Activated effector memory CD4-positive, alpha-beta T cell treated with Interleukin-2 at 50 U/mL for 16 hours (primary cell): ENCODE measurements at regions not wholly inside any gene's neighbourhood (a gene's known extent, or its start where the extent isn't known, plus 50 kb on each side); places are given as distances from the start of the nearest gene placed in this dataset.

Experiments used
- DNase-seq: peaks from one replicate; pipeline ENCODE4 v3.0.0-alpha.2; 2020

DNA sequence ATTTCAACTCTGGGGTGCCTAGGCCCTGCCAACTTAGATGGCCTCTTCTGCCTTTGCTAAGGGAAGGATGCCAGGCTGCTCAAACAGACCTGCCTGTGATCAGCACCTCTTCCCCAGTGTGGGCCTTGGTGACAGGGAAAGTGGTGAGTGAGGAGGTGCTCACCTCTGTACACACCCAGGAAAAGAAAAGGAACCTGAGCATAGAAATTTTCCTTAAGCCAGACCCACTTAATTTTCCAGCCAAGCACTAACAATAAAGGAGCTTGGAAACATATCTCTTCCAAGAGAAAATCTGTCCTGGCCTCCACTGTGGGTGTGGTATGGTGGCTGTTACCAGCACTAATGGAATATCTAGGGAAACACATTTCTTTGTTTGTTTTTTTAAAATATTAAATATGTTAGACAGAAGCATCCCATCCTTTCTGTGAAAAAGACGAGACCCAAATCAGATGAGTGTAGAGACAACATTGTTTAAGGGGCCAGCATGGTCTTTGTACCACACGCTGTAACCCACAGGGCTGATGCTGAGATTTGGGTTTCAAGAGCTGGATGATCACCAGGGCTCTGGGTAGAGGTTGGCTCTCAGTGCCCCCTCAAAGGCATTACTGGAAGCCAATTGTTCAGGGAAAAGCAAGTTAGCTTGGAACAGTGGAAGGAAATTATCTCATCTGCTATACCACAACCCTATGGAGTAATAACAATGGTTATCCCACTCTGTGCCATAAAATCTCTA is 472.2 kb downstream of the INSC start:
- no peak for DNase-seq

DNA sequence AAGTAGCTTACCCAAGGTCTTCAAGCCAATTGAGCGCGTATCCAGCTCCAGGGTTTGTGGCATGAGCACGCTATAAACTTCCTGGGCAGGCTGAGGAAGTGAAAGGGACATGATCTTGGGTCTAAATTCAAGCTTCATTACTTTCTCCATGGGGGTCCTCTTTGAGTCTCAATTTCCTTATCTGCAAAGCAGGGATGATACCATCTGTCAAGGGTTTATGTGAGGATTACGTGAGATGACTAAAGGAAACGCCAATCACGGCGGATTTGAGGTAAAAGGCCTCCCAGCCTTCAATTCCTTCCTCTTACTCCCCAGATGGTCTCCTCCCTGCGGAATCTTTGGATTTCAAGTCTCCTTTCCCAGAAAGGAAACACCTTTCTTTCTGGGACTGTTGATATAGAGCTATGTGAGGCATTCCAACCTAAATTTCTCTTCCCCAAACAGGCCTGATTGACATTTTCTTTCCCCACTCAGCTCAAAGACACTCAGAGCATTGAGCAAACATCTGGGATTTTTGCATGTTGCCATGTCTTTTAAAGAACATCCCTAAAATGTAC is 474.4 kb downstream of the INSC start:
- no peak for DNase-seq

DNA sequence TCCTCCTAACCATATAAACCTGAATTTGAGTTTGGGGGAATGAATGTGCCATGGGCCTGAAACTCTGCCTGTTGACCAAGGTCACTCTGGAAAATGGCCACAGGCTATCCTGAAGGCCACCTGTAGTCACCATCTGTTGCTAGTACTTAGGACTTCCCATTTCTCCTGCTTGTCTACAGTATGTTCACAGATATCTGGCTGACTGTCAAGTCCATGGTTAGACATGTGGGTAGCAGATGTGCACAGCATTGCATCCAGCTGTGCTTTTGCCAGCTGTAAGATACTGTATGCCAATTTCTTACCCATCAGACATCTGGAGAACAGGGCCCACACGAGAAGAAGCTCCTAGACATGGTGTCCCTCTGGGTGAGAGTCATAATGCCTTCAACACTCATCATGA is 475.4 kb downstream of the INSC start:
- DNase-seq = no peak

DNA sequence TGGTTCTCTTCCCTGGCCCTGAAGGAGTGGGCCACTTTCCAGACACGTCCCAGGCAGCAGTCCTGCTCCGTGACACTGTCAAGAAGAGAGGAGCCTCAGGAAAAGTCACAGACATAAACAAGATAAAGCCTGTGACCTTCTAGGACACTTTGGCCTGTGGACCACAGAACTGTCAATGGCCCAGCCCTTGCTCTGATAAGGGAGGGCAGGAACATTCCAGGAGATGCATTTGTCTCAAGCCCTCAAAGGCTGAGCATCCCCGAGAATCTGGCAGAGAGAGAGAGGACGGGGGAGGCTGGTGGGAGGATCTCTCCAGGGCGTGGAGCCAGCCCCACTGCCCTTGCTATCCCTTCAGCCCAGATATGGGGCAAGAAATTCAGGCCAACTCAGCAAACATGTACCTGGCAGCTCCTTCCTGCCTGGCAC is 476.4 kb downstream of the INSC start:
- DNase-seq = no peak

DNA sequence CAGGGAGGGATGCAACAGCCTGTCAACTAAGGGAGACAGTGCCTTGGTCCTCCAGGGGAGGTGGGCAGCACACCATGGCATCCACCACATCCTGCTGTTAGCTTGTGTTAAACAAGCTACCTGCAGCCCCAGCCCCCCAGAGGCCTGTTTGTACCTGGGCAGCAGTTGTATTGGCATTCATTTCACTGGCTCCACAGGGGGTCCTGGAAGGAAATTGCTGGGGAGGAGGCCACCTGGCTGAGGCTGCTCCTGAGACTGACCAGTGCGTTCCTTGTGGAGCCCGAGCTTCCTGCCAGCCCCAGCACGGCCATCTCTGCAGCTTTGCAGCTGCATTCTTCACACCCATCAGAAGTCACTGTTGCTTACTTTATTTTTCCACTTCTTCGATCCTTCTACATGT is 479.9 kb downstream of the INSC start:
- DNase-seq = no peak

DNA sequence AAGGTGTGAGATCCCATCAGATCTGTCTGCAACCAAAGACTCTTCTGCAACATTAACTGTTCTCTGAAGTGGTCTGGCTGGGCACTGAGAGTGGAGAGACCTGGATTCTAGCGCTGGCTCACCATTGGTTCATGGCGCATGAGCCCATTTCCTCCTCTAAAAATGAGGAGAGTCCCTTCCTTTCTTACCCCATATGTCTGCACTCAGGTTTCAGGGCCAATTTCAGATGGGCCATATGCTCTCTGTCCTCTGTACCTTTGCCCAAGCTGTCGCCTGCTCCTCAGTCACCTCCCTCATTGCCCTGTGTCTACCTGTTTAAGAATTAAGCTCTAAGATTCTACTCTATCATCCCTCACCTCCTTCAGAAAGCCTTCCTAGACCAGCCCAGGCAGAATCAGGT is 484.7 kb downstream of the INSC start:
- DNase-seq = no peak

DNA sequence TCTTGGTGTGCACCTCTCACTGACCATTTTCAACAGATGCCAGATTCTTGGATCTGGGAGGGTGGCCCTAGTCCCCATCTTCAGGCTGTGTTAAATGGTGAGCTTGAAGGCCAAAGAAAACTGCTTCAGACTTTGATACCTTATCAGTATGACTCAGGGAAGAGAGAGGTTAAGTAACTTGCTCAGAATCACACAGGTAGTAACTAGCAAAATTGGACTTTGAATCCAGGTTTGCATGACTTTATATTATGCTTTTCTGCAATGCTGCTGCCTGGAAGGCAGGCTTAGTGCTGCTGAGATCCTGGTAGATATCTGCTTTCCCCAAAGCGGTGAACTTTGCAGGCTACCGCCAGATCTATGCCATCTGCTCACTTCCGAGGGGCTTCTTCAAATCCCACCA is 487.3 kb downstream of the INSC start:
- no peak for DNase-seq

DNA sequence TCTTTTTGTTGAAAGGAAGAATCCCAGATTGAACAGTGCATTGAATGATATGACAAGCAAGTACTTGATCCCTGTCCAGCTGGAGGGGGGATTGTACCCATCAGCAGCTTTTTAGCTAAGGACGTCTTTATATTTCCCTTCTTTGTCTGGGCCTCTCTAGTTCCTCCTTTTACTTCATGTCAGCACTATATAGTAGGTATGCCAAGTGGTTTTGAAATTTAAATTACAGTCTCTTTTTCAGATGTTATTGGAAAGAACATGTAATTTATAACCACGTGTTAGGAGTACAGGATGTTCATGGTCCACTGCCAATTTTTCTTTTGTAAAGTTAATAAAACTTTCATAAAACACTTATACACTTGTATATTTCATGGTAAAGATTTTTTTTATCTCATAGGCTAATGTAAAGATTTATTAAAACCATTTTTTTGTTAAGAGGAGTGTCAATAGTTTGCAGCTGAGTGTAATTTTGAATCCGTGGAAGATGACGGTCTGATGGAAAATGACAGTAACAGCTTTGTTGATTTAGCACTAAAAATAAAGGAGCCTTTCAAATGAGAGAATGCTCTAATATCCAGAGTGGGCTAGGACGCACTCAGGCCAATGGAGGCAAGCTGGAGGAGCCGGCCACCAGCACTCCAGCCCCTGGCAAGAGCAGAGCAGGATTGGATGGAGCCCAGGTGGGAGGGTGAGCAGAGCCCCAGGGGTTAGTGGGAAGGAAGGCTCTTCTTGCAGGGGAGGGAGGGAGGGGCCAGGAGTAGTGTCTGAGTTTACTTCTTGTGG is 488.3 kb downstream of the INSC start:
- no peak for DNase-seq

DNA sequence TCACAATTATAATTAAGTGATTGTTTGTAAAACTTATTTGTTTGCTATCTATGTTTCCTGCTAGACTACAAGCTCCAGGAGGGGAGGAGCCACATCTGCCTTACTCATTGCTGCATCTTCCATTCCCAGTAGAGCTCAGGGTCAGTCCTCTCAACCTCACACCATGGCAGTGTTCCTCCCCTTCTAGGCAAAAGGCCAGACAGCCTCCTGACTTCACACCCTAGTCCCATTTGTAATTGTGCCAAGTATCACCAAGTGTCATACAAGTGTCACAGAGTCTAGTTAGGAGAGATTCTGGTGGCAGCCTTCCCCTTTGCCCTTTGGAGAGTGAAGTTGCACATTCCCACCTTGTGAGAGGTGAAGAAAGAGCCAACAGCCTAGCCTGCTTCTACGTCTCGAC is 490.4 kb downstream of the INSC start:
- DNase-seq = no peak

DNA sequence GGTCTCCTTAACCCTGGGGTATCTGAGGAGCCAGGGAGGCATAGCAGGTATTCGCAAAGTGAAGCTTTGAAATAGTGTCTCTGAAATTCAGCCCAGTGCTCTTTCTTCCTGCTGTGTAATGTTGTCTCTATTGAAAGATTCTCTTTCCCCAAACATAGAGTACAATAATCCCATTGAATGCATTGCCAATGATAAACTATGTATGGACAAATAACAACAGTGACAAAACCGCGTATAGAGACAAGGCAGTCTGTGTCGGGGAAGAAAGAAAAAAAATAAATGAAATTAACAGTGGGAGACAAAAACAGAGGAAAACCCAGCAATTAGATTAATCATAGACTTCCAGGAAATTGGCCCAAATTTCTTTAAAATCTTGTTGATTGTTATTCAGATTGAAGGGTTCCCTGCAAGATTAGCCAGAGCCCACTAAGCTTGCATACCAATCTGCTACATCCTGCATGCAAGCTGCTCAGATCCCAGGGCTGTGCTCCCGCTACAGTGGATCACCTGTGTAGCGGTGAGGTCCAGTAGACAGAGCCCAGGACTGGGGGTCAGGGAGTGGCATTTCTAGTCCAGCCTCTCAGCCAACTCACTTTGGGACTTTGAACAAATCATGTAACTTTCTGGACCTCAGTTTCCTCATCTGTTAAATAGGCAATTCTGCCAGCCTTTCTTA is 492.8 kb downstream of the INSC start:
- no peak for DNase-seq

DNA sequence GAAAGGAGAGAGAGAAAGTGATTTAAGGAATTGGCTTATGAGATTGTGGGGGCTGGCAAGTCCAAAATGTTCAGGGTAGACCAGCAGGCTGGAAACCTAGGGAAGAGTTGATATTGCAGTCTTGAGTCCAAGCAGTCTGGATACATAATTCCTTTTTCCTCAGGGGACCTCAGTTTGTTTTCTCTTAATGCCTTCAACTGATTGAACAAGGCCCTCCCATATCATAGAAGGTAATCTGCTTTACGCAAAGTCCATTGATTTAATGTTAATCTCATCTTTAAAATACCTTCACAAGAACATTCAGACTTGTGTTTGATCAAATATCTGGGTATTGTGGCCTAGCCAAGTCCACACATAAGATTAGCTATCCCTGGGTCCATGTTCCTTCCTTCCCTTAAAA is 494.7 kb downstream of the INSC start:
- DNase-seq = no peak

DNA sequence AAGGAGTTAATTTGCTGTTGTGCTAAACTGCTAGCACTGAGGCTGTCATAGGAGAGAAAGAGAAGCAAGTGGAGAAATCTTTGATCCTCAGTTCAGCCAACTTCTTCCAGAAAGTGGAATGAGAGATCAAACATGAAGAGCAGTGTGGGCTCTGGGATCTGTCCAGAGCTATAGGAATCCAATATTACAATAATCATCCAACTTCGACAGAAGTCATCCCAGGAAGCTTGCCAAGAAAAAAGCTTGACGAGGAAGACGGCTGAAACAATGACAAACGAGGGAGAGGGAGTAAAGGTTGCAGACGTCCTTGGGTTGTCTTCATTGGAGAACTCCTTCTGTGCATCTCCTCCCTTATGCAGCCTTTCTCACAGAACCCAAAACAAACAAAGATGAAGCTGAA is 496.2 kb downstream of the INSC start:
- DNase-seq = no peak

DNA sequence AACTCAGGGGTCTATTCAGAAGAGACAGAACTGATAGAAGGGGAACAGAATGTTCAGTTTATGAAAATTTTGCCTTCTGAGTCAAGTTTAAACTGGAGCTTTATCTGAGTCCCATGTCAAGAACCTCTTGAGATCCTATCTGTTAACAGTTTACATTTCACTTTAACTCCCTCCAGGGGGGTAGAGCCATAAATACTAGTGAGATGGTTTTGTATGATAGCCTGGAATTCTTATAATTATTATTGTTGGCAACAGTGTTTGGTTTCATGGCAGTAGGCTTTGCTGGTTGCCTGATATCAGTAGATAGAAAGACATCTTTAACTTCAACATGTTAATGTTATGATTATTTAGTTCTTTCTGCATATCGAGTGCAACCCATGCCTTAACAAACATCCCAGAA is 498.5 kb downstream of the INSC start:
- DNase-seq = no peak

DNA sequence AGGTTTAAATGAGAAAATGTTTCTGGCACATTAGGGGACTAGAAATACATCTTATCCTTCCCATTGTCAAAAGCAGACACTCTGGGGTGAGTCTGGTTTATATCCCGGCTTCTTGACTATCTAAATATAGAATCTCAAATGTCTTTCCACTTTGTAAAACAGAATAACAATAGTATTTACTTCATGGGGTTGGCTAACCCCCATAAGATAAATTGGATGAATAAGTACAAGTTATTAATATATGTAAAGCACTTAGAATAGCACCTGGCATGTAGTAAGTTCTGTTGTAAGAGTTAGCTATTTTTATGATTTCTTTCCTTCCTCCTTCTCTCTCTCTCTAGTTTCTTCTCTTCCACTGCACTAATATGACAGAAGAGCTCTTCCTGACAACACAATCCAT is 499.1 kb downstream of the INSC start:
- no peak for DNase-seq

DNA sequence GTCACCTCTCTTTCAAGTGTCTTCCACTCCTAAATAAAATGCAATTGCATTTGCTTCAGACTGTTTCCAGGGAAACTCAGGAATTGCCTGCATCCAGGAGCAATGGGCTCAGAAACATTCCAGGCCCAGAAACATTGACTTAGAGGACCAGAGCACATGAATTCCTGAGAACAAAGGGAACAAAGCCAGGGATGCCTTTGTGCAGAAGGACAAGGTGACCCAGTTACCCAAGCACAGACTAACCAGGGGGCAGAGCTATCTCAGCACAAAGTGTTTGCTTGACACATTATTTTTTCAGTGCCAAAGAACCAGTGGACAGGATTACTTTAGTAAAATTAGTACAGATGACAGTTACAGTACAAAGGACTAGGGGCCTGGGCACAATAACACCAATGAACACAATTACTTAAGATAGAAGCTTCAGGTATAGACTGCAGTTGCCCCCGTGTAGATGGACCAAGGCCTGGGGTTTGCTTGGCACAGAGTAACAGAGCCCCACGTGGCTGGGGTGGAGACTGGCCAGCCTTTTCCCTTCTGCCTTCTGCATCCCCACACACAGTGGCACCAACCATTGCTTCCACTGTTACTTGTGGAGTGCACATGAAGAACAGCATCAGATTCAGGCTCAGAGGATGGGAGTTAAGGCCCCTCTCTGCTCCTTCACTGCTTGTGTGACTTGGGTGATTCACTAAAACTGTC is 500.8 kb downstream of the INSC start:
- no peak for DNase-seq

DNA sequence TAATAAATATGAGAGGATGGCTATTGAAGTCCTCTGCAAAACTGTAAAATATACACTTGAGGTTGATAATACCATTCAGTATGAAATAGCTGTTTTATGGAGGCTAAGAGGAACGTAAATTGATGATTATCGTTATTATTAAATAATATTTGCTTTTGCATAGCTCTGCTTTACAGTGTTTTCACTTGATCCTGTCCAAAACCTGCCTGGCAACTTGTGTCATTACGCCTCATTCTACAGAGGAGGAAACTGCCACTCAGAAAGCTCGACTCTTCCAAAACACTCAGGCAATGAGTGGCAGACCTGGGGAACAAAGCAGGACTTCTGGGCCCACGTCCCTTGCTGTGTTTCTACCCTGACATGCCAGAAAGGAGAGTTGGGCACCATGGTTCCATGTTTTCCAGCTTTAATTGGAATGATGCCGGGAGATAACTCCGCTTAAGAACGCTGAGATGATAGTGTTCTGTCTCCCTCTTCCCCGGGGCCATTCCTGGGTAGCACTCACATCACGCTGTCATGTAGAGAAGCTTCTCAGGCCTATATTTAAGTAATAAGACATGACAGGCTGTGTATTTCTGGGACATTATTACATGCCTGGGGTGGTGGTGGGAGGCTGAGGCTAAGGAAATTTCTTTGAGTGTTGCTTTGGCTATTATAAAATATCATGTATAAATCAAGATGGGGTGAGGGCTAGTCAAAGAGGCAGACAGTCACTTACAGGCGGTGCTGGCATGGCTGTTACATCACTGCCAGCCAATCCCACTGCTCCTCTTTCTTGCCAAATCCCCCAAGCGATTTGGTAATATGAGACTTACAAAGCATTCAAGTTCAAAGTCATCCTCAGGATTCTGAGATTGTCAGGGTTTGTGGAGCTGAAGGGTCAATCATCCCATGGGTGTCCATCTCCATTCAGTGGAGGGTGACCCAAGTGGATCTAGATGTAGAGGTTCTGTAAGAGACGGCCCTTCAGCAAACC is 501.7 kb downstream of the INSC start:
- DNase-seq = no peak

DNA sequence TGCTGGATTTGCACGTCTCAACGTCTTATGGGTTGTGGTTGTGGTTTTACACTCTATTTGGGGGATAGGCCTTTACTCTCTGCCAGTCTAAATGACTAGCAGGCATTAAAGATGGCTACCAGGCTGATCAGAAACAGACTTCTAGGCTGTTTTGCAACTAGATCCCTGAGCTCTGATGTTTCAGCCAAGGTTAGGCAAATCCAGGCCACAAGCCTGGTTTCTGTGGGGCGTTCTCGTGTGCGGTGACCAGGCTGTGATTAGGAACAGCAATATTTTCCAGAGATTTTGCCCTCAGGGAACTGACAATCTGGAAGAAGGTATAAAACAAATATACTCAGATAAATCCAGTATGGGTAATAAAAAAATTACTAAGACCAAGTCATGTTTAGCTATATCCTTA is 502.4 kb downstream of the INSC start:
- DNase-seq = no peak

DNA sequence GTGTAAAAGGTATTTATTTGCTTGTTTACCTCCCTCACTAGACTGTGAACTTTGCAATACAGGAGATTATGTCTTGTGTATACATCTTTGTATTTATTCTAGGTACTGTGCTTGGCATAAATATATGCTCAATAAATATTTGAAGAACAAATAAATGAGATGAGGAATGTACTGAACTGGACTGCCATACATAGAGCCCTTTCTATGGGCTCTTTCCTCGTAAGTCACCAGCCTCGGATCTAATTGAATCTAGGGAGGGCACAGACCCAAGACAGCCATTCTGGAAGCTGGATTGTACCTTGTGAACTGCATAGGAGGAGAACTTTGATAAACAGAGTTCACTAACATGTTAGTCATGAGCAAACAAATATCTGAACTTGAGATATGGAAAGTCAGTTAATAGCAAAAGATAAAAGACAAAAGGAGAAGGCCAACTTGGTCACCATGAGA is 503.9 kb downstream of the INSC start:
- DNase-seq = no peak

DNA sequence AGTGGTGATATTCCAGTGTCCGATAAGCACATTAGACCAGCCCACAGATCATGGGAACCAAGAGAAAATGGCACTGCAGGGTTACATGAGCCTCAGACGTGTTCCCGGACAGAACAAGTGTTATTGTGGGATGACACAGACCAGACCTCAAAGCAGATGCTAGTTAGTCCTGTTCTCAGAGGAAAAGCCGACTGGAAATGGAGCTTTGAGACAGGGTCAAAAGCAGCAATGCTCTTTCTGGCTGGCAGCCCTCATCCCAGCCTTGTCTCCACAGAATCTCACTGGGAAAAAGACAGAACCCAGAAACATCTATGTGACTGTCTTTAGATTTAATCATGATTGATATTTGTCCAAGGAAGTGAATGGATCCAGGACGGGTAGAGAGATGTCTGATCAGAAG is 506.8 kb downstream of the INSC start:
- no peak for DNase-seq

DNA sequence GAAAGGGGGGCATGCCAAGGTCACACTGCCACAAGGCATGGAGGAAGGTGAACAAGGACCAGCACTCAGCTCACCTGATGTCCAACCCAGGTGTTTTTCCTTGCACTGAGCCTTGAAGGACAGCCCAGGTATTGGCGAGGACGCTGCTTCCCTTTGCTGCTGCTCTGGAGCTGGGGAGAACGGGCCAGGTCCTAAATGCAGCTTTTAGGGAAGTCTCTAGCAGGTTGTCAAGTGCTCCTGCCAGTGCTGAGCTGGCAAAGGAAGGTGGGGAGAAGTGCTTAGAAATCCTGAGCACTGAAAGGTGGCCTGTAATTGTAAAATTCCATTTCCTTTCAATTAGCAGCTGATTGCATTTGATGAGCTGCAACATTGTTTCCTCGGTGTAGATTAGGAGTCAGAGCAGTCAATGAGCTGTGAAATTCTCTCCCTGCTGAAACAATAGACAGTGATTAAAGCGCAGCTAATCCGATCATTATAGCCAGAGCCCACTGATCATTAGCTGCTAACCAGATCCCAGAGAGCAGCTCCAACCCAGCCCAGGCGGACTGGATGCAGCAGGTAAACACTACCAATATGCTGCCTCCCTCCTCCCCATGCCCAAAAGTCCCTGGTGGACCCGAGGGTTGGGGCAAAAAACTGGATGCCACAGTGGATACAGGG is 507.6 kb downstream of the INSC start:
- DNase-seq = no peak

DNA sequence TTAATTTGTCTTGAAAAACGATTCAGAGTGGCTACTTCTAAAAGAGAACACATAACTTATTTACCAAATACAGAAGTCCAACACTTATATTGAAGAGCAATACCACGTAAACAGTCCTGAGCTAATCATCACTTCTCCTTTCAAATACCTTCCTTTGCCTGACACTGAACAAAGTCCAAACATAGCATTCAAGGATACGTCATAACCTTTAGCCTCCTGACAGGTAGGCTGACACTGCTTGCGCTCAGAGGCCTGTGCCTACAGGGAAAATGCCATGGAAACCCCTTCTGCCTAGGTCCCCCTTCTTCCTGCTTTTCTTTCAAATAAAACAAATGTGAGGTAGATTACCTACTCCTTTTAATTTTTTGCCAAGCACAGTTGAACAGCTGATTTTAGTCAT is 510.0 kb downstream of the INSC start:
- no peak for DNase-seq
